ENCODE measurements at regions not wholly inside any gene's neighbourhood (a gene's known extent, or its start where the extent isn't known, plus 50 kb on each side); places are given as distances from the start of the nearest gene placed in this dataset.

DNA sequence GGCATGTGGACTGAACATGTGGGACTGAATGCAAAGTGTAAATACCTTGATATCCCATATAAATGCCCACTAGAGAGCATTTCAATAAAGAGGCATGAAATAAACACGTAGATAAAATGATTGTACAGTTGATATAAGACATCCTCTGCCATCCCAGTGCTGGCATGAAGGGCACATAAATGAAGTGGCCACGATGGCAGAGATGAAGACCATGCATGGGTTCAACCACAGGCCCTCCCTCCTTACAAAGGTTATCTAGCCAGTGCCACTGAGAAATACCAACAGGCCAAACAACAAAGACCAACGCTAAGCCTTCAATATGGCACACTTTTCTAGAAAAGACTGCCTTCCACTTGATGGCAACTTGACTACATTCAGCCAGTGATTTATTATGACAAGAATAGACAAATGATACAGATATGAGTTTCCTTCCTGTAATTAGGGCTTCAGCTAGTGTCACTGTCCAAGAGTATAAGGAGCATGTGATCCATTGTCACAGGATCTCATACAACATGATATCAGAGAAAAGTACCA, 493.9 kb upstream of the MAP2 start:
- H3K27ac ChIP-seq = no peak overlapping the region
- TF ChIP-seq EZH2 (IDR thresholded peaks at IDR 0.05) (no peak), POLR2AphosphoS5 (IDR thresholded peaks at IDR 0.05; ENCODE audit: borderline replicate concordance, low read depth, low read length) (no peak), FOXP2 (optimal IDR thresholded peaks at IDR 0.05; ENCODE audit: control extremely low read depth, extremely low read length, insufficient read depth) (no peak)
- no peaks in the 10 kb centered on the region for H3K36me3 ChIP-seq (ENCODE audit: insufficient read depth, low read length)
- DNase-seq (ENCODE audit: low read depth, low spot score) = no peak
- no peak overlapping the region for H3K9ac ChIP-seq (ENCODE audit: insufficient read length)
- H3K4me3 ChIP-seq = no peak overlapping the region
- H3K9me3 ChIP-seq (ENCODE audit: low read depth, low read length) = no peaks in the 10 kb centered on the region

DNA sequence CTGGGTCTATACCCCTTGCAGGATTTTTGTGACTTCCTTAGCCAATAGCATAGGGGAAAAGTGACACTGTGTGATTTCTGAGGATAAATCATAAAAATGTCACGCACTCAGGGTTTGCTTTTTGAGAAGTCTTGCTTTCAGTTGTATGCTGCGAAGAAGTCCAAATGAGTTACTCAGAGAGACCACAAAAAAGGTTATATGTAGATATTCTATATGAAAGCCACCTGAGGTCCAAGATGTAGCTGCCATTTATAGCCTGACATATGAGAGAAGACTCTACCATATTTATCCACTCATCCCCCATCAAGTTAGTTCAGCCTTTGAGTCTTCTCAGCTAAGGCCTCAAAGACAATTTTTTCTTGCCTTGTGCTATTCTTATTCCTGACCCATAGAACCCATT, 488.3 kb upstream of the MAP2 start:
- TF ChIP-seq FOXP2 (optimal IDR thresholded peaks at IDR 0.05; ENCODE audit: control extremely low read depth, extremely low read length, insufficient read depth) = no peak
- H3K9me3 ChIP-seq (ENCODE audit: low read depth, low read length) = no peaks in the 10 kb centered on the region
- DNase-seq (ENCODE audit: low read depth, low spot score) = no peak
- no peak overlapping the region for H3K4me3 ChIP-seq
- no peak overlapping the region for H3K9ac ChIP-seq (ENCODE audit: insufficient read length)
- no peak overlapping the region for H3K27ac ChIP-seq
- no peaks in the 10 kb centered on the region for H3K36me3 ChIP-seq (ENCODE audit: insufficient read depth, low read length)

DNA sequence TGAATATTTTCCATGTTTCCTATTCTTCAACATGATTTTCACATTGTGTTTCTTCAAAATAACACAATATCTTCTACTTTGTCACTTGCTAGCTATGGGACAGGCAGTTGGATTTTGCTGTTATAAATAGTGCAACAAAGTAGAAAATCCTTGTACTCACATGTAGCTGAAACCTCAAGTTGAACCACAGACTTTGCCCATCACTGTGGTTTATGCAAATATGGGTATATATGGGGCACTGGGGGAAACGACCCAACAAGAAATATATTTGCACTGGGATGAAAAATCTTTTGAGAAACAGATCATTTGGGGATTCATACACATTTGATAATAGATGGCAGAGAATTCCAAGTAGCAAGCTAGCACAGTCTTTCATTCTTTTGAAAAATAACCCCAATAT, 486.3 kb upstream of the MAP2 start:
- TF ChIP-seq EZH2 (IDR thresholded peaks at IDR 0.05) (no peak), POLR2AphosphoS5 (IDR thresholded peaks at IDR 0.05; ENCODE audit: borderline replicate concordance, low read depth, low read length) (no peak), FOXP2 (optimal IDR thresholded peaks at IDR 0.05; ENCODE audit: control extremely low read depth, extremely low read length, insufficient read depth) (no peak)
- Histone ChIP-seq H3K9ac (ENCODE audit: insufficient read length) (no peak overlapping the region), H3K27ac (no peak overlapping the region), H3K9me3 (ENCODE audit: low read depth, low read length) (no peaks in the 10 kb centered on the region), H3K36me3 (ENCODE audit: insufficient read depth, low read length) (no peaks in the 10 kb centered on the region), H3K4me3 (no peak overlapping the region)
- no peak for DNase-seq (ENCODE audit: low read depth, low spot score)

GRCh38 chr2:208939852-208940251, 484.0 kb upstream of the MAP2 start:
- Histone ChIP-seq H3K27ac (no peak overlapping the region), H3K4me3 (no peak overlapping the region), H3K9ac (ENCODE audit: insufficient read length) (no peak overlapping the region), H3K36me3 (ENCODE audit: insufficient read depth, low read length) (no peaks in the 10 kb centered on the region), H3K9me3 (ENCODE audit: low read depth, low read length) (no peaks in the 10 kb centered on the region)
- no peak for TF ChIP-seq POLR2AphosphoS5 (IDR thresholded peaks at IDR 0.05; ENCODE audit: borderline replicate concordance, low read depth, low read length)
- TF ChIP-seq EZH2 (IDR thresholded peaks at IDR 0.05) = no peak
- TF ChIP-seq FOXP2 (optimal IDR thresholded peaks at IDR 0.05; ENCODE audit: control extremely low read depth, extremely low read length, insufficient read depth) = no peak
- DNase-seq (ENCODE audit: low read depth, low spot score) = no peak

- H3K36me3 ChIP-seq (ENCODE audit: insufficient read depth, low read length) = no peaks in the 10 kb centered on the region
- DNase-seq (ENCODE audit: low read depth, low spot score) = no peak
- no peaks in the 10 kb centered on the region for H3K9me3 ChIP-seq (ENCODE audit: low read depth, low read length)
- H3K27ac ChIP-seq = no peak overlapping the region
- no peak for TF ChIP-seq FOXP2 (optimal IDR thresholded peaks at IDR 0.05; ENCODE audit: control extremely low read depth, extremely low read length, insufficient read depth)
- no peak for TF ChIP-seq EZH2 (IDR thresholded peaks at IDR 0.05)
- no peak for TF ChIP-seq POLR2AphosphoS5 (IDR thresholded peaks at IDR 0.05; ENCODE audit: borderline replicate concordance, low read depth, low read length)
- no peak overlapping the region for H3K4me3 ChIP-seq
- no peak overlapping the region for H3K9ac ChIP-seq (ENCODE audit: insufficient read length)
These were observed 478.1 kb upstream of the MAP2 start for GRCh38 chr2:208945719-208946256.

- no peaks in the 10 kb centered on the region for H3K36me3 ChIP-seq (ENCODE audit: insufficient read depth, low read length)
- no peaks in the 10 kb centered on the region for H3K9me3 ChIP-seq (ENCODE audit: low read depth, low read length)
- H3K9ac ChIP-seq (ENCODE audit: insufficient read length) = no peak overlapping the region
- no peak overlapping the region for H3K4me3 ChIP-seq
- DNase-seq (ENCODE audit: low read depth, low spot score) = no peak
- no peak overlapping the region for H3K27ac ChIP-seq
- TF ChIP-seq EZH2 (IDR thresholded peaks at IDR 0.05) (no peak), FOXP2 (optimal IDR thresholded peaks at IDR 0.05; ENCODE audit: control extremely low read depth, extremely low read length, insufficient read depth) (no peak), POLR2AphosphoS5 (IDR thresholded peaks at IDR 0.05; ENCODE audit: borderline replicate concordance, low read depth, low read length) (no peak)
These were observed 475.8 kb upstream of the MAP2 start for GRCh38 chr2:208948073-208948472.

DNA sequence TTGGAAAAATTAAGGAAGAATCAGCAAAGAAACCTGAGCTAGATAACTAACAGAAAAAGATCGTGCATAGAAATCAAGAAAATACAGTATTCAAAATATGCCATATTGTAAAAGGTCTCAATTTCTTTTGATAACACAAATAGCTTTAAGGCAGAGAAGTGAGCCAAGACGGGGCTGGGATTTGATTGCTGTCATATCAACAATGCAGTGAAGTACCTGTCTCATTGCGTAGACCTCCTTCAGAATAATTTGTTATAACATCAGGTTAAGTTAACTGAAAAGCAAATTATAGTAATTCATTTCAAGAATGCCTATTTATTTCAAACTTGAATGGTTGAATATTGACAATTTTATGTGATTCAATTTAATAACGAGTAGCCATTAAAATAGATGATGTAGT, 453.8 kb upstream of the MAP2 start:
- H3K36me3 ChIP-seq (ENCODE audit: insufficient read depth, low read length) = no peaks in the 10 kb centered on the region
- no peaks in the 10 kb centered on the region for H3K9me3 ChIP-seq (ENCODE audit: low read depth, low read length)
- no peak overlapping the region for H3K9ac ChIP-seq (ENCODE audit: insufficient read length)
- H3K4me3 ChIP-seq = no peak overlapping the region
- H3K27ac ChIP-seq = no peak overlapping the region
- TF ChIP-seq POLR2AphosphoS5 (IDR thresholded peaks at IDR 0.05; ENCODE audit: borderline replicate concordance, low read depth, low read length) = no peak
- TF ChIP-seq FOXP2 (optimal IDR thresholded peaks at IDR 0.05; ENCODE audit: control extremely low read depth, extremely low read length, insufficient read depth) = no peak
- no peak for DNase-seq (ENCODE audit: low read depth, low spot score)

DNA sequence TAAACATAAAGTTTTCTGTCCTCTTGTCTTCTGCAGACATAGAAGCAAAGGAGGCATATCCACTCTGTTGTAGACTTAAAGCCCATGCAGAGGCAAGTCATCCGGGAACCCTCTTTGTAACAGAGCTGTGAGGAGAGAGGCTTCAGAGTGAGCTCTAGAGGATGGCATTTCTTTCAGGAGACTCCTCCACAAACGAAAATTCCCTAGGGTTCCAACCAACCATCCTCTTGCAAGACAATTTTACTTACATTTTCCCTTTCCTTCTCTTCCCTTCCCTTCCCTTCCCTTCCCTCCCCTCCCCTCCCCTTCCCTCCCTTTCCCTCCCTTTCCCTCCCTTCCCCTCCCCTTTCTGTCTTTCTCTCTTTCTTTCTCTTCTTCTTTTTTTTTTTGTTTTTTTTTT, 446.3 kb upstream of the MAP2 start:
- Histone ChIP-seq H3K4me3 (no peak overlapping the region), H3K9ac (ENCODE audit: insufficient read length) (no peak overlapping the region), H3K27ac (no peak overlapping the region), H3K9me3 (ENCODE audit: low read depth, low read length) (no peaks in the 10 kb centered on the region), H3K36me3 (ENCODE audit: insufficient read depth, low read length) (no peaks in the 10 kb centered on the region)
- no peak for TF ChIP-seq FOXP2 (optimal IDR thresholded peaks at IDR 0.05; ENCODE audit: control extremely low read depth, extremely low read length, insufficient read depth)
- no peak for TF ChIP-seq POLR2AphosphoS5 (IDR thresholded peaks at IDR 0.05; ENCODE audit: borderline replicate concordance, low read depth, low read length)
- TF ChIP-seq EZH2 (IDR thresholded peaks at IDR 0.05) = no peak
- no peak for DNase-seq (ENCODE audit: low read depth, low spot score)

DNA sequence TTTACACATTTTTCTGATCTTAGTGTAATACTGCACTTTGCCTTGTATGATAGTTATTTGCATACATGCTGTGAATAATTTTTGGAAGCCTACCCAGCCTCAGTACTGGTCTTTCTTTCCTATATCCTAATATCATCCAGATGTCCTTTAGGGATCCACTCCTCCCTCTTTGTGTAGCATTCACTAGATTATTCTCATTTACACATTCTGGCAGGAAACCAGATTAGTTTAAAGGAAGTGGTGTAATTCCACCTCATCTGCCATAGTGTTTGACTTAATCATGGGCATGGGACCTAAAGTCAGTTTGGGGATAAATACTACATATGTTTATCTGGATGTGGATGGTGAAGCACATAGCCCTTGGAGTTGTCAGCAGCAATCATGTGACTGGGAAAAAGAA, 444.9 kb upstream of the MAP2 start:
- DNase-seq (ENCODE audit: low read depth, low spot score) = peak; percentile 80
- peak overlapping the region; percentile 97 for H3K27ac ChIP-seq
- H3K9me3 ChIP-seq (ENCODE audit: low read depth, low read length) = no peaks in the 10 kb centered on the region
- H3K9ac ChIP-seq (ENCODE audit: insufficient read length) = peak overlapping the region; percentile 56
- peak; percentile 22; the same call in 1 of the 2 replicates for TF ChIP-seq POLR2AphosphoS5 (IDR thresholded peaks at IDR 0.05; ENCODE audit: borderline replicate concordance, low read depth, low read length)
- peak; percentile 88 for TF ChIP-seq FOXP2 (optimal IDR thresholded peaks at IDR 0.05; ENCODE audit: control extremely low read depth, extremely low read length, insufficient read depth)
- TF ChIP-seq EZH2 (IDR thresholded peaks at IDR 0.05) = no peak
- peak overlapping the region; percentile 50 for H3K4me3 ChIP-seq
- no peaks in the 10 kb centered on the region for H3K36me3 ChIP-seq (ENCODE audit: insufficient read depth, low read length)
